RWPE2 (cell line): ENCODE measurements at regions not wholly inside any gene's neighbourhood (a gene's known extent, or its start where the extent isn't known, plus 50 kb on each side); places are given as distances from the start of the nearest gene placed in this dataset.

Experiments
- ATAC-seq: fragments of 200-7000 bp; cut with Tn5 transposase; 3 replicates; pipeline ENCODE4 v1.9.1; 2021; ENCODE audit warnings: low read depth
- DNase-seq: peaks from one replicate; pipeline ENCODE4 v3.0.0-alpha.2; 2020; ENCODE audit warnings: low spot score
- H3K27ac ChIP-seq: fragments of 450-650 bp; 2 replicates; pipeline ENCODE4 v1.5.1; 2017; ENCODE audit warnings: mild to moderate bottlenecking; ENCODE audit not compliant: poor library complexity, severe bottlenecking
- H3K27me3 ChIP-seq: fragments of 250-450 bp; sonication (Bioruptor Pico); 2 replicates; pipeline ENCODE4 v1.5.1; 2021; ENCODE audit warnings: mild to moderate bottlenecking, moderate library complexity; ENCODE audit not compliant: insufficient read depth, poor library complexity, severe bottlenecking
- H3K36me3 ChIP-seq: fragments of 250-450 bp; sonication (Bioruptor Pico); 2 replicates; pipeline ENCODE4 v1.5.1; 2020; ENCODE audit warnings: low read depth, mild to moderate bottlenecking, moderate library complexity
- H3K4me1 ChIP-seq: fragments of 250-450 bp; sonication (Bioruptor Pico); 2 replicates; pipeline ENCODE4 v1.5.1; 2021; ENCODE audit warnings: mild to moderate bottlenecking, moderate library complexity; ENCODE audit not compliant: insufficient read depth, poor library complexity, severe bottlenecking
- H3K4me3 ChIP-seq: fragments of 250-450 bp; sonication (Bioruptor Pico); 2 replicates; pipeline ENCODE4 v1.5.1; 2021; ENCODE audit warnings: mild to moderate bottlenecking, moderate library complexity; ENCODE audit not compliant: severe bottlenecking
- H3K9me3 ChIP-seq: fragments of 250-450 bp; sonication (Bioruptor Pico); 2 replicates; pipeline ENCODE4 v1.5.1; 2021; ENCODE audit warnings: mild to moderate bottlenecking, moderate library complexity; ENCODE audit not compliant: severe bottlenecking
- TF ChIP-seq, protein P1 (sequence below): fragments of 450-650 bp; IDR thresholded peaks from one replicate; pipeline ENCODE4 v1.5.1; 2017; ENCODE audit warnings: mild to moderate bottlenecking, moderate library complexity; ENCODE audit not compliant: poor library complexity, severe bottlenecking

DNA sequence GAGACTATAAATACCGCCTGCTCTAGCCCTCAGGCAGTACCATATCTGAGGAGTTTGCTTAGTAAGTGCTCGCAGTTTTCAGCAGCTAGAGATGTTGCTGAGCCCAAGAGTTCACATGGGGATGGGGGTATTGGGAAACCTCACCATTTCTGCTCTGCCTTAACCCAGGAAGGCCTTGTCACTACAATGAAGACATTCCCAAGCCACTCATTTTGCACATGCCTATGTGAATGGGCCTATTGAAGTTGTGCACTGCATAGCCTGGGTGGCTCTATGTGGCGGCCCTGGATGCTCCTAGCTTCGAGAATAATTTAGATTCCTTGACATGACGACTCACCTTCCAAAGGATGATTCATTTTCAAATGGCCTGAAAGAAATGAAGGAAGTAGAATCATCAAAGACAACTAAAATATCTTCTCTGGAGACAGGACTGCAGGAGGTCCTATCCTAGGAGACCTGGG is 163.4 kb downstream of the ADAMTS15 start:
- Histone ChIP-seq H3K27ac (peak overlapping the region; percentile 65), H3K36me3 (no peaks in the 10 kb centered on the region), H3K4me1 (peaks cover 10% of the 10 kb centered on the region), H3K4me3 (no peak overlapping the region), H3K27me3 (no peaks in the 10 kb centered on the region), H3K9me3 (no peaks in the 10 kb centered on the region)
- DNase-seq = no peak
- TF ChIP-seq, protein P1, sequence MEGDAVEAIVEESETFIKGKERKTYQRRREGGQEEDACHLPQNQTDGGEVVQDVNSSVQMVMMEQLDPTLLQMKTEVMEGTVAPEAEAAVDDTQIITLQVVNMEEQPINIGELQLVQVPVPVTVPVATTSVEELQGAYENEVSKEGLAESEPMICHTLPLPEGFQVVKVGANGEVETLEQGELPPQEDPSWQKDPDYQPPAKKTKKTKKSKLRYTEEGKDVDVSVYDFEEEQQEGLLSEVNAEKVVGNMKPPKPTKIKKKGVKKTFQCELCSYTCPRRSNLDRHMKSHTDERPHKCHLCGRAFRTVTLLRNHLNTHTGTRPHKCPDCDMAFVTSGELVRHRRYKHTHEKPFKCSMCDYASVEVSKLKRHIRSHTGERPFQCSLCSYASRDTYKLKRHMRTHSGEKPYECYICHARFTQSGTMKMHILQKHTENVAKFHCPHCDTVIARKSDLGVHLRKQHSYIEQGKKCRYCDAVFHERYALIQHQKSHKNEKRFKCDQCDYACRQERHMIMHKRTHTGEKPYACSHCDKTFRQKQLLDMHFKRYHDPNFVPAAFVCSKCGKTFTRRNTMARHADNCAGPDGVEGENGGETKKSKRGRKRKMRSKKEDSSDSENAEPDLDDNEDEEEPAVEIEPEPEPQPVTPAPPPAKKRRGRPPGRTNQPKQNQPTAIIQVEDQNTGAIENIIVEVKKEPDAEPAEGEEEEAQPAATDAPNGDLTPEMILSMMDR = no peak
- peak; percentile 76 for ATAC-seq

DNA sequence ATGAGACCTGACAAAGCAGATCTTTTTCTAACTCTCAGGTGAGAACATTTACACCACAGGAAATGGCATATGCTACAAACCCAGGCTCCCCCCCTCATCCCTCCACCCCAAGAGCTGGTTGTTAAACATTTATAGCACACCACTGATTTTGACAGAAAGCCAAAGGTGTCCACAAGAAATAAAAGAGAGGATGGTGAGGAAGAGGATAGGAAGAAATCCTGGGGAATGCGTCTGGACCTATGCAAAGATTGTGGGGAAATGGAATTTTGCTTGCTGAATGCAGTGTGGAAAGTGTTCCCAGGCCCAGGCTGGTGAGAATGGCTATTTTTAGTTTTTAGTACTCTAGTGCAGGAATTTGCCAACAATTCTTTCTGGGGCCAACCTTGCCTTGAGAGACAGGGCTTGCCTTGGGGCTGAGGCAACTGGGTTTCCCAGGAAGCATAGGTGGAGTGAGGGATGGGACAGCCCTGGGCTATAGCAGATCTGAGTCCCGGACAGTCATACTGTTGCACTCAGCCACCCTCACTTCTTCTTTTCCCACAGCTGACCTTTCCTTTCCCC is 163.9 kb downstream of the ADAMTS15 start:
- ATAC-seq (peak; percentile 59), DNase-seq (no peak)
- no peak overlapping the region for H3K4me3 ChIP-seq
- no peaks in the 10 kb centered on the region for H3K36me3 ChIP-seq
- peaks cover 10% of the 10 kb centered on the region for H3K4me1 ChIP-seq
- peak overlapping the region; percentile 65 for H3K27ac ChIP-seq
- TF ChIP-seq, protein P1 = no peak
- H3K9me3 ChIP-seq = no peaks in the 10 kb centered on the region
- H3K27me3 ChIP-seq = no peaks in the 10 kb centered on the region

DNA sequence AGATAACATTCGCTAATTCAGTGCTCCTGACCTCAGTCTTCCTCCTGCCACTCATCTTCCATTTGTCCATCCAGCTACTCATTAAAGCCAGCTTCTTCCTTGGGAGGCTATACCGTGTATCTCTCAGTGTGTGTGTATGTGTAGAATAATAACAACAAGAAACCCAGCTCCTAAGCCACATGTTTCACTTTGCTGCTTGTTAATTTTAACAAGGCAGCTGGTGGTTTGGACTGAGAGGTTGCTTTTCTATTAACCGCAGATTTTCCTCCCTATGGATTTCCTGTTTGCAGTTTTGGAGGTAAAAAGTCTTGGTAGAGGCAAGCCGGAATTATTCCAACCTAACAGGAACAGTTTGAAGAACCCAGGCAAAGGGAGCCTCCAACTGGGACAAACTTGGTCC is 165.0 kb downstream of the ADAMTS15 start:
- Histone ChIP-seq H3K36me3 (no peaks in the 10 kb centered on the region), H3K4me1 (peaks cover 10% of the 10 kb centered on the region), H3K4me3 (no peak overlapping the region), H3K9me3 (no peaks in the 10 kb centered on the region), H3K27ac (no peak overlapping the region), H3K27me3 (no peaks in the 10 kb centered on the region)
- ATAC-seq (no peak), DNase-seq (no peak)
- TF ChIP-seq, protein P1 = no peak

DNA sequence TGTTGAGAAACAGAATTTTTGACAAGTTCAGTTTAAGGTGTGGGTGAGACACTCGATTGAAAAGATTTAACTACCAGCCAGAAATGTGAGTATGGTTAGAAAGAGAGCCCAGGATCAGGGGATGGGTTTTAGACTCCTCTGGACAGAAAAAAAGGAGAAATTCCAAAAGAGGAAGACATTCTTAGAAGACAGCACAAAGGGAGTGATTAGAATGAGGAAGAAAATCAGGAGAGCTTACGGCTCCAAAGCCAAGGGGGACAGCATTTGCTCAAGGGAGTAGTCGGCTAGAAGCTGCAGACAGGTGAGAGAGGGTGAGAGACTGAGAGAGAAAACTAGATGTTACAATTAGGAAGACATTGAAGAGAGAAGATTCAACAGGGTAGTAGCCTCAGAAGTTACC is 166.1 kb downstream of the ADAMTS15 start:
- Histone ChIP-seq H3K4me1 (peaks cover 10% of the 10 kb centered on the region), H3K27me3 (no peaks in the 10 kb centered on the region), H3K36me3 (no peaks in the 10 kb centered on the region), H3K27ac (no peak overlapping the region), H3K9me3 (no peaks in the 10 kb centered on the region), H3K4me3 (no peak overlapping the region)
- TF ChIP-seq, protein P1 = no peak
- DNase-seq (no peak), ATAC-seq (no peak)

DNA sequence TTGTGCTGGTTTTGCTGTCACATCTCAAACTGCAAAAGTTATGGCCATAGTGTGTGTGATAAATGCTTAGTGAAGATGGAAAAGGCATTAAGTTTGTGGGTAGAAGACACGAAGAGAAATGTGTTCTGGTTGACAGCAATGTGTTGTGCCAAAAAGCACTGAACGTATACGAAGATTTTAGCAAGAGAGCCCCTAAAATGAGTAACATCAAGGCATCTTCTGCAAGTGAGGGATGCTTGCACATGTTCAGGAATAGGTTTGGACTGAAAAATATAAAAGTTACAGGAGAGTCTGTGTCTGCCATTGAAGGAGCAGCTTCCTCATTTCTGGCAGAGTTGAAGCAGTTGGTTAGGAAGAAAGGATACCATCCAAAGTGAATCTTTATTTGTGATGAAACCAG is 167.1 kb downstream of the ADAMTS15 start:
- Histone ChIP-seq H3K27me3 (no peaks in the 10 kb centered on the region), H3K36me3 (no peaks in the 10 kb centered on the region), H3K4me3 (no peak overlapping the region), H3K9me3 (no peaks in the 10 kb centered on the region), H3K27ac (no peak overlapping the region), H3K4me1 (peaks cover 10% of the 10 kb centered on the region)
- no peak for ATAC-seq
- TF ChIP-seq, protein P1 = no peak
- no peak for DNase-seq
